Fibroblast of lung (primary cell): ENCODE measurements at regions not wholly inside any gene's neighbourhood (a gene's known extent, or its start where the extent isn't known, plus 50 kb on each side); places are given as distances from the start of the nearest gene placed in this dataset.

Experiments
- EZH2 ChIP-seq: IDR thresholded peaks from 2 replicates; pipeline ENCODE4 v1.5.1; 2012; ENCODE audit warnings: low read length, control low read depth, mild to moderate bottlenecking; ENCODE audit errors: missing control alignments
- TF ChIP-seq, protein P1 (sequence below), 2 donors: IDR thresholded peaks in 1 of 2; conservative IDR thresholded peaks in 1 of 2; 1 replicate in 1 of 2; 2 replicates in 1 of 2; pipeline ENCODE4 v1.5.1; 2011 to 2012; ENCODE audit warnings: low read length in 2 of 2, control low read depth in 1 of 2, inconsistent platforms in 1 of 2, low read depth in 1 of 2, mild to moderate bottlenecking in 1 of 2

DNA sequence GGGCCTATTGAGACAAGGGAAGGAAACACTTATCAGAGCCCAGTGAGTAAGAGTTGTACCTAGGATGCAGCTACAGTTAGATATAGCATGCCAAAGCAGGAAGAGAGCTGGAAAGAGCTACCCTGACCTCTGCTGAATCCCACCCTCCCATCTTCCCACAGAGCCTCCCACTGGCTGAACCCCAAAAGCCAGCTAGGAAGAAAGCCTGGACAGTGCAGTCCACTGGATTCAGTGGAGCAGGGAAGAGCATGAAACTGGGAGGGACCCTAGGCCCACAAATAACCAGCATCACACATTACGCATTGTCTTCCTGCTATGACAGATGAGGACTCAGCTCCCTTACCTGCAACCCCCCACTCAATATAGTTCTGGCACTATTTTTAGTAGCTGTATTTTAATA lies 81.5 kb upstream of the AKAP13 start:
- TF ChIP-seq, protein P1, sequence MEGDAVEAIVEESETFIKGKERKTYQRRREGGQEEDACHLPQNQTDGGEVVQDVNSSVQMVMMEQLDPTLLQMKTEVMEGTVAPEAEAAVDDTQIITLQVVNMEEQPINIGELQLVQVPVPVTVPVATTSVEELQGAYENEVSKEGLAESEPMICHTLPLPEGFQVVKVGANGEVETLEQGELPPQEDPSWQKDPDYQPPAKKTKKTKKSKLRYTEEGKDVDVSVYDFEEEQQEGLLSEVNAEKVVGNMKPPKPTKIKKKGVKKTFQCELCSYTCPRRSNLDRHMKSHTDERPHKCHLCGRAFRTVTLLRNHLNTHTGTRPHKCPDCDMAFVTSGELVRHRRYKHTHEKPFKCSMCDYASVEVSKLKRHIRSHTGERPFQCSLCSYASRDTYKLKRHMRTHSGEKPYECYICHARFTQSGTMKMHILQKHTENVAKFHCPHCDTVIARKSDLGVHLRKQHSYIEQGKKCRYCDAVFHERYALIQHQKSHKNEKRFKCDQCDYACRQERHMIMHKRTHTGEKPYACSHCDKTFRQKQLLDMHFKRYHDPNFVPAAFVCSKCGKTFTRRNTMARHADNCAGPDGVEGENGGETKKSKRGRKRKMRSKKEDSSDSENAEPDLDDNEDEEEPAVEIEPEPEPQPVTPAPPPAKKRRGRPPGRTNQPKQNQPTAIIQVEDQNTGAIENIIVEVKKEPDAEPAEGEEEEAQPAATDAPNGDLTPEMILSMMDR (conservative IDR thresholded peaks at IDR 0.05 in 1 of 2, IDR thresholded peaks at IDR 0.05 in 1 of 2; ENCODE audit: low read depth in 1 of 2, low read length in 2 of 2): no peak
- TF ChIP-seq EZH2: no peak
